Tongue (tissue), 1 donor: ENCODE measurements at regions not wholly inside any gene's neighbourhood (a gene's known extent, or its start where the extent isn't known, plus 50 kb on each side); places are given as distances from the start of the nearest gene placed in this dataset.
"Not testable (repeated sequence)": the region's sequence is repeated elsewhere in the genome, so short reads cannot be mapped to it uniquely, and the experiment has no call there.

Experiments
- DNase-seq: peaks from one replicate; pipeline ENCODE4 v3.0.0-alpha.2; 2015

DNA sequence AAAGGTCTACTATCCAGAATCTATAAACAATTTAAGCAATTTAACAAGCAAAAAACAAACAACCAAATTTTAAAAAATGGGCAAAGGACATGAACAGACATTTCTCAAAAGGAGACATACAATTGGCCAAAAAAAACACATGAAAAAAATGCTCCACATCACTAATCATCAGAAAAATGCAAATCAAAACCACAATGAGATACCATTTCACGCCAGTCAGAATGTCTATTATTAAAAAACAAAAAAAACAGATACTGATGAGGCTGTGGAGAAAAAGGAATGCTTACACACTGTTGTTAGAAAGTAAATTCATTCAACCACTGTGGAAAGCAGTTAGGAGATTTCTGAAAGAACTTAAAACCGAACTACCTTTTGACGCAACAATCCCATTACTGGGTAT lies 66.4 kb upstream of the SESTD1 start:
- no peak for DNase-seq

DNA sequence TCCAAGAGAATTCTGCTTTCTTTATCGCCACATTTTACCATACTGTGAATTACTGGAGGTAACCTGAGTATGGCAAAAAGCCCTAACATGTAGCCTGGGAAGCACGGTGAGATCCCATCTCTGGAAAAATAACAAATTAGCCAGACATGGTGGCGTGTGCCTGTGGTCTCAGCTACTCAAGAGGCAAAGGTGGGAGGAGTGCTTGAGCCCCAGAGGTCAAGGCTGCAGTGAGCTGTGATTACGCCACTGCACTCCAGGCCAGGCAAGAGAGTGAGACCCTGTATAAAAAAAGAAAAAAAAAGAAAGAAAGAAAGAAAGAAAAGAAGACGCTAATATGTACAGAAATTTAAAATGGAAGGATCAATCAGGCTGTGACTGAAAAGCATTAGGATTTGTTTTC lies 57.7 kb upstream of the SESTD1 start:
- no peak for DNase-seq

DNA sequence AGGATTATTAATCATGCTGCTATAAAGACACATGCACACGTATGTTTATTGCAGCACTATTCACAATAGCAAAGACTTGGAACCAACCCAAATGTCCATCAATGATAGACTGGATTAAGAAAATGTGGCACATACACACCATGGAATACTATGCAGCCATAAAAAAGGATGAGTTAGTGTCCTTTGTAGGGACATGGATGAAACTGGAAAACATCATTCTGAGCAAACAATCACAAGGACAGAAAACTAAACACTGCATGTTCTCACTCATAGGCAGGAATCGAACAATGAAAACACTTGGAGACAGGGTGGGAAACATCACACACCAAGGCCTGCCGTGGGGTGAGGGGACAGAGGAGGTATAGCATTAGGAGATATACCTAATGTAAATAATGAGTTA lies 56.4 kb upstream of the SESTD1 start:
- not testable (repeated sequence) for DNase-seq

DNA sequence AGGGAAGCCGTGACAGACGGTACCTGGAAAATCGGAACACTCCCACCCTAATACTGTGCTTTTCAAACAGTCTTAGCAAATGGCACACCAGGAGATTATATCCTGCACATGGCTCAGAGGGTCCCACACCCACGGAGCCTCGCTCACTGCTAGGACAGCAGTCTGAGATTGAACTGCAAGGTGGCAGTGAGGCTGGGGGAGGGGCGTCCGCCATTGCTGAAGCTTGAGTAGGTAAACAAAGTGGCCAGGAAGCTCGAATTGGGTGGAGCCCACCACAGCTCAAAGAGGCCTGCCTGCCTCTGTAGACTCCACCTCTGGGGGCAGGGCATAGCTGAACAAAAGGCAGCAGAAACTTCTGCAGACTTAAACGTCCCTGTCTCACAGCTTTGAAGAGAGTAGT lies 50.1 kb upstream of the SESTD1 start:
- DNase-seq: not testable (repeated sequence)
